ENCODE measurements at regions not wholly inside any gene's neighbourhood (a gene's known extent, or its start where the extent isn't known, plus 50 kb on each side); places are given as distances from the start of the nearest gene placed in this dataset.

GRCh38 chr1:42017730-42018129 is 99.0 kb upstream of the HIVEP3 start:
- TF ChIP-seq RAD21 (IDR thresholded peaks at IDR 0.05; ENCODE audit: low read length) (no peak), GABPA (IDR thresholded peaks at IDR 0.05; ENCODE audit: low read depth) (no peak), NRF1 (IDR thresholded peaks at IDR 0.05; ENCODE audit: low read depth, low read length) (no peak), CHD2 (IDR thresholded peaks at IDR 0.05; ENCODE audit: low read length, partially characterized antibody) (no peak), EZH2phosphoT487 (IDR thresholded peaks at IDR 0.05; ENCODE audit: borderline replicate concordance, low read depth) (no peak), IRF3 (IDR thresholded peaks at IDR 0.05; ENCODE audit: low read depth, low read length) (no peak), YY1 (IDR thresholded peaks at IDR 0.05; ENCODE audit: low read depth) (no peak), FOSL2 (IDR thresholded peaks at IDR 0.05; ENCODE audit: borderline replicate concordance, low read depth) (no peak), TCF12 (IDR thresholded peaks at IDR 0.05) (no peak)
- Histone ChIP-seq H3K9me3 (peaks cover 10% of the 10 kb centered on the region), H3F3A (replicated peaks; ENCODE audit: insufficient read depth) (peaks cover 3% of the 10 kb centered on the region), H3K9me2 (no peaks in the 10 kb centered on the region), H3K4me3 (ENCODE audit: low read depth in 2 of 2, low read length in 1 of 2) (no peak overlapping the region), H3K9ac (no peak overlapping the region), H3K27ac (ENCODE audit: low read depth in 2 of 2, low read length in 1 of 2) (no peak overlapping the region), H3K27me3 (ENCODE audit: insufficient read depth) (no peaks in the 10 kb centered on the region), H4K20me1 (ENCODE audit: insufficient read depth) (no peaks in the 10 kb centered on the region), H3K4me2 (no peak overlapping the region), H3K4me1 (ENCODE audit: control insufficient read depth in 1 of 2, insufficient read depth in 2 of 2, low read depth in 1 of 2, low read length in 1 of 2) (peaks cover 6 to 23% of the 10 kb centered on the region in 2 experiments; a peak in 3 of 4 replicates), H3K36me3 (replicated peaks in 1 of 2; ENCODE audit: control insufficient read depth in 1 of 2, insufficient read depth in 2 of 2, low read length in 1 of 2) (no peaks in the 10 kb centered on the region), H2AFZ (ENCODE audit: low read depth) (no peak overlapping the region), H3K79me2 (ENCODE audit: insufficient read depth) (no peaks in the 10 kb centered on the region)
- WGBS (ENCODE audit: low lambda C conversion rate): 82% methylated on average over 3 of the region's 3 CpGs
- no peak for DNase-seq
- ChIA-PET POLR2A (no interaction called here), CTCF (interaction anchor here (1.6 kb wide), 2 partner anchors 12 to 502 kb away, joined by 4 to 5 read pairs; no protein-coding TSS in a partner anchor)

- Histone ChIP-seq H3K9me2 (no peaks in the 10 kb centered on the region), H3K27me3 (ENCODE audit: insufficient read depth) (no peaks in the 10 kb centered on the region), H3F3A (replicated peaks; ENCODE audit: insufficient read depth) (peaks cover 3% of the 10 kb centered on the region), H4K20me1 (ENCODE audit: insufficient read depth) (no peaks in the 10 kb centered on the region), H3K9ac (no peak overlapping the region), H3K79me2 (ENCODE audit: insufficient read depth) (no peaks in the 10 kb centered on the region), H2AFZ (ENCODE audit: low read depth) (no peak overlapping the region), H3K36me3 (replicated peaks in 1 of 2; ENCODE audit: control insufficient read depth in 1 of 2, insufficient read depth in 2 of 2, low read length in 1 of 2) (no peaks in the 10 kb centered on the region), H3K27ac (ENCODE audit: low read depth in 2 of 2, low read length in 1 of 2) (no peak overlapping the region), H3K4me1 (ENCODE audit: control insufficient read depth in 1 of 2, insufficient read depth in 2 of 2, low read depth in 1 of 2, low read length in 1 of 2) (peaks cover 6 to 23% of the 10 kb centered on the region in 2 experiments; a peak in 3 of 4 replicates), H3K9me3 (peaks cover 10% of the 10 kb centered on the region), H3K4me3 (ENCODE audit: low read depth in 2 of 2, low read length in 1 of 2) (no peak overlapping the region), H3K4me2 (no peak overlapping the region)
- ChIA-PET POLR2A (no interaction called here), CTCF (no interaction called here)
- 95% methylated on average over 2 of the region's 2 CpGs for WGBS (ENCODE audit: low lambda C conversion rate)
- no peak for DNase-seq
- no peak for TF ChIP-seq NFIC (IDR thresholded peaks at IDR 0.05; ENCODE audit: borderline replicate concordance)
- TF ChIP-seq RXRA (IDR thresholded peaks at IDR 0.05; ENCODE audit: borderline replicate concordance, low read depth): no peak
- no peak for TF ChIP-seq SMC3 (IDR thresholded peaks at IDR 0.05; ENCODE audit: low read depth, low read length)
- no peak for TF ChIP-seq TAF1 (IDR thresholded peaks at IDR 0.05; ENCODE audit: borderline replicate concordance, low read depth, low read length)
- TF ChIP-seq FOXJ3 (CRISPR knock-in tag; IDR thresholded peaks at IDR 0.05): no peak
- no peak for TF ChIP-seq TCF12 (IDR thresholded peaks at IDR 0.05)
- TF ChIP-seq CTCF (IDR thresholded peaks at IDR 0.05): no peak
- no peak for TF ChIP-seq GATA2 (CRISPR knock-in tag; IDR thresholded peaks at IDR 0.05)
- TF ChIP-seq FOXM1 (IDR thresholded peaks at IDR 0.05; ENCODE audit: low read depth): no peak
- no peak for TF ChIP-seq TEAD4 (IDR thresholded peaks at IDR 0.05; ENCODE audit: borderline replicate concordance, insufficient read depth)
- TF ChIP-seq MXI1 (IDR thresholded peaks at IDR 0.05; ENCODE audit: low read depth, low read length): no peak
- TF ChIP-seq GABPA (IDR thresholded peaks at IDR 0.05; ENCODE audit: low read depth): no peak
- no peak for TF ChIP-seq JUND (IDR thresholded peaks at IDR 0.05)
Measured at GRCh38 chr1:42017259-42017658, 98.5 kb upstream of the HIVEP3 start.
